ENCODE measurements at regions not wholly inside any gene's neighbourhood (a gene's known extent, or its start where the extent isn't known, plus 50 kb on each side); places are given as distances from the start of the nearest gene placed in this dataset.

DNA sequence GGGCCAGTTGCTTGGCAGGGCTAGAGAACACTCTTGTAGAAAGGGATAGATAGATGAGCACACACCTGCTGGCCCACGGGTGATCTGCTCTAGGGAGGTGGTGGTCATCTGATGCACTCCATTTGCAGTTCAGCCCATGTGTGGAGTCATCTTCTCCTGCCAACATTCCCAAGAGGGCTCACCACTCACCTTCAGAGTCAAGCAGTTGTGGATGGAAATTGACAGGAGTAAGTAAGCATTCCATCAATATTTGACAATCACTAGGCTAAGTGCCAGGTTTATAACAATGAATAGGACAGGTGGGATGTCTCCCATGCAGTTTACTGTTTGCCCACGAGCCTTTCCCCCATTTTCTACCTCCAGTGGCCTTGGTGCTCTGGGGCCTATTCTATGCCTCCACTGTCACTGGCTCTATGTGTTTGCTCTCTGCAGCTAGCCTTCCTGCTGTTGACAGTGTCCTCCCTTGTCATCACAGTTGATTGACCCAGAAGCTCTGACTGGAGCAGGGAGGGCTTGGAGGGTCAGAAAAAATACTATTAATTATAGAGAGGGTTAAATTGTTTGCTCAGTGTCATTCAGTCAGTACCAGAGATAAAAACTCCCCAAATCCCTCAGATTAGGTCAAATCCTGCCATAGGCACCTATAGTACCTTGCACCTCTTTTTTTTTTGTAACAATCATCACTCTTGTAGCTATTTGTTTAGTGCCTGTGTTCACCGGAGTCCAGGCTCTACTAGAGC is 134.6 kb upstream of the PZP start (continued):
- TF ChIP-seq SIN3A (IDR thresholded peaks at IDR 0.05; ENCODE audit: borderline replicate concordance, low read depth, low read length) (no peak), ZNF432 (CRISPR knock-in tag; IDR thresholded peaks at IDR 0.05; ENCODE audit: borderline replicate concordance) (no peak), ZNF570 (CRISPR knock-in tag; IDR thresholded peaks at IDR 0.05; ENCODE audit: borderline replicate concordance) (no peak), REL (CRISPR knock-in tag; conservative IDR thresholded peaks at IDR 0.05) (no peak), GABPA (IDR thresholded peaks at IDR 0.05; ENCODE audit: low read depth, low read length) (no peak), GABPA (CRISPR knock-in tag; IDR thresholded peaks at IDR 0.05; ENCODE audit: low read depth) (no peak), ZNF296 (CRISPR knock-in tag; conservative IDR thresholded peaks at IDR 0.05) (no peak), ZNF678 (CRISPR knock-in tag; IDR thresholded peaks at IDR 0.05) (no peak), FOXK1 (CRISPR knock-in tag; IDR thresholded peaks at IDR 0.05; ENCODE audit: borderline replicate concordance, low read depth) (peak; percentile 77), MAFG (CRISPR knock-in tag; IDR thresholded peaks at IDR 0.05) (no peak), MZF1 (CRISPR knock-in tag; IDR thresholded peaks at IDR 0.05; ENCODE audit: borderline replicate concordance) (no peak), ZNF563 (CRISPR knock-in tag; IDR thresholded peaks at IDR 0.05) (no peak), ZNF775 (CRISPR knock-in tag; IDR thresholded peaks at IDR 0.05; ENCODE audit: borderline replicate concordance) (no peak), LCORL (IDR thresholded peaks at IDR 0.05) (no peak), LCORL (CRISPR knock-in tag; IDR thresholded peaks at IDR 0.05) (peak; percentile 61; the same call in 1 of the 2 replicates), STAT5B (CRISPR knock-in tag; IDR thresholded peaks at IDR 0.05) (no peak)
- TF ChIP-seq, protein P1, sequence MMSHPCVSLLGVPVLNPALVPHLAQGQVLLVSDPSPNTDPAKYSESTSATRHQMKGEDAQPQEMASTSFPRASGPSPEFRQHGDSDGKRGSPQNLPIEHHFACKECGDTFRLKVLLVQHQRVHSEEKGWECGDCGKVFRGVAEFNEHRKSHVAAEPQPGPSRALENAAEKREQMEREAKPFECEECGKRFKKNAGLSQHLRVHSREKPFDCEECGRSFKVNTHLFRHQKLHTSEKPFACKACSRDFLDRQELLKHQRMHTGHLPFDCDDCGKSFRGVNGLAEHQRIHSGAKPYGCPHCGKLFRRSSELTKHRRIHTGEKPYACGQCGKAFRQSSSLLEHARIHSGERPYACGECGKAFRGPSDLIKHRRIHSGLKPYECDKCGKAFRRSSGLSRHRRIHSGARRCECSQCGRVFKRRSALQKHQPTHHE (CRISPR knock-in tag; IDR thresholded peaks at IDR 0.05; ENCODE audit: borderline replicate concordance): no peak
- TF ChIP-seq, protein P2, sequence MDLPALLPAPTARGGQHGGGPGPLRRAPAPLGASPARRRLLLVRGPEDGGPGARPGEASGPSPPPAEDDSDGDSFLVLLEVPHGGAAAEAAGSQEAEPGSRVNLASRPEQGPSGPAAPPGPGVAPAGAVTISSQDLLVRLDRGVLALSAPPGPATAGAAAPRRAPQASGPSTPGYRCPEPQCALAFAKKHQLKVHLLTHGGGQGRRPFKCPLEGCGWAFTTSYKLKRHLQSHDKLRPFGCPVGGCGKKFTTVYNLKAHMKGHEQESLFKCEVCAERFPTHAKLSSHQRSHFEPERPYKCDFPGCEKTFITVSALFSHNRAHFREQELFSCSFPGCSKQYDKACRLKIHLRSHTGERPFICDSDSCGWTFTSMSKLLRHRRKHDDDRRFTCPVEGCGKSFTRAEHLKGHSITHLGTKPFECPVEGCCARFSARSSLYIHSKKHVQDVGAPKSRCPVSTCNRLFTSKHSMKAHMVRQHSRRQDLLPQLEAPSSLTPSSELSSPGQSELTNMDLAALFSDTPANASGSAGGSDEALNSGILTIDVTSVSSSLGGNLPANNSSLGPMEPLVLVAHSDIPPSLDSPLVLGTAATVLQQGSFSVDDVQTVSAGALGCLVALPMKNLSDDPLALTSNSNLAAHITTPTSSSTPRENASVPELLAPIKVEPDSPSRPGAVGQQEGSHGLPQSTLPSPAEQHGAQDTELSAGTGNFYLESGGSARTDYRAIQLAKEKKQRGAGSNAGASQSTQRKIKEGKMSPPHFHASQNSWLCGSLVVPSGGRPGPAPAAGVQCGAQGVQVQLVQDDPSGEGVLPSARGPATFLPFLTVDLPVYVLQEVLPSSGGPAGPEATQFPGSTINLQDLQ (CRISPR knock-in tag; IDR thresholded peaks at IDR 0.05): no peak
- TF ChIP-seq, protein P3, sequence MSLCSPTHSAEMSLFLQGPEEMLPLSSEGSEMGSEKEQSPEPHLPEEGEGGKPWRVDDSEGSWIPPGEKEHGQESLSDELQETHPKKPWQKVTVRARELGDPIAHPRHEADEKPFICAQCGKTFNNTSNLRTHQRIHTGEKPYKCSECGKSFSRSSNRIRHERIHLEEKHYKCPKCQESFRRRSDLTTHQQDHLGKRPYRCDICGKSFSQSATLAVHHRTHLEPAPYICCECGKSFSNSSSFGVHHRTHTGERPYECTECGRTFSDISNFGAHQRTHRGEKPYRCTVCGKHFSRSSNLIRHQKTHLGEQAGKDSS (CRISPR knock-in tag; IDR thresholded peaks at IDR 0.05; ENCODE audit: borderline replicate concordance, low read depth): 0 out of 2 replicates have a peak, but pooled peaks have one; percentile 52
- TF ChIP-seq, protein P4, sequence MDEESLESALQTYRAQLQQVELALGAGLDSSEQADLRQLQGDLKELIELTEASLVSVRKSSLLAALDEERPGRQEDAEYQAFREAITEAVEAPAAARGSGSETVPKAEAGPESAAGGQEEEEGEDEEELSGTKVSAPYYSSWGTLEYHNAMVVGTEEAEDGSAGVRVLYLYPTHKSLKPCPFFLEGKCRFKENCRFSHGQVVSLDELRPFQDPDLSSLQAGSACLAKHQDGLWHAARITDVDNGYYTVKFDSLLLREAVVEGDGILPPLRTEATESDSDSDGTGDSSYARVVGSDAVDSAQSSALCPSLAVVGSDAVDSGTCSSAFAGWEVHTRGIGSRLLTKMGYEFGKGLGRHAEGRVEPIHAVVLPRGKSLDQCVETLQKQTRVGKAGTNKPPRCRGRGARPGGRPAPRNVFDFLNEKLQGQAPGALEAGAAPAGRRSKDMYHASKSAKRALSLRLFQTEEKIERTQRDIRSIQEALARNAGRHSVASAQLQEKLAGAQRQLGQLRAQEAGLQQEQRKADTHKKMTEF (CRISPR knock-in tag; IDR thresholded peaks at IDR 0.05): peak; percentile 78
- TF ChIP-seq, protein P5, sequence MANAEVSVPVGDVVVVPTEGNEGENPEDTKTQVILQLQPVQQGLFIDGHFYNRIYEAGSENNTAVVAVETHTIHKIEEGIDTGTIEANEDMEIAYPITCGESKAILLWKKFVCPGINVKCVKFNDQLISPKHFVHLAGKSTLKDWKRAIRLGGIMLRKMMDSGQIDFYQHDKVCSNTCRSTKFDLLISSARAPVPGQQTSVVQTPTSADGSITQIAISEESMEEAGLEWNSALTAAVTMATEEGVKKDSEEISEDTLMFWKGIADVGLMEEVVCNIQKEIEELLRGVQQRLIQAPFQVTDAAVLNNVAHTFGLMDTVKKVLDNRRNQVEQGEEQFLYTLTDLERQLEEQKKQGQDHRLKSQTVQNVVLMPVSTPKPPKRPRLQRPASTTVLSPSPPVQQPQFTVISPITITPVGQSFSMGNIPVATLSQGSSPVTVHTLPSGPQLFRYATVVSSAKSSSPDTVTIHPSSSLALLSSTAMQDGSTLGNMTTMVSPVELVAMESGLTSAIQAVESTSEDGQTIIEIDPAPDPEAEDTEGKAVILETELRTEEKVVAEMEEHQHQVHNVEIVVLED (CRISPR knock-in tag; IDR thresholded peaks at IDR 0.05; ENCODE audit: borderline replicate concordance): peak; percentile 28; the same call in 1 of the 2 replicates
- TF ChIP-seq, protein P6, sequence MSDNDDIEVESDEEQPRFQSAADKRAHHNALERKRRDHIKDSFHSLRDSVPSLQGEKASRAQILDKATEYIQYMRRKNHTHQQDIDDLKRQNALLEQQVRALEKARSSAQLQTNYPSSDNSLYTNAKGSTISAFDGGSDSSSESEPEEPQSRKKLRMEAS (IDR thresholded peaks at IDR 0.05): peak; percentile 56; the same call in 1 of the 2 replicates
